Nephron (organoid): ENCODE measurements at regions not wholly inside any gene's neighbourhood (a gene's known extent, or its start where the extent isn't known, plus 50 kb on each side); places are given as distances from the start of the nearest gene placed in this dataset.
"Not testable (repeated sequence)": the region's sequence is repeated elsewhere in the genome, so short reads cannot be mapped to it uniquely, and the experiment has no call there.

Source experiments
- H3K27ac Mint-ChIP-seq, 3 experiments: 2 replicates each; pipeline ENCODE4 v1.8.0; 2020; ENCODE audit warnings: mixed read lengths in 3 of 3, mild to moderate bottlenecking in 2 of 3, moderate library complexity in 1 of 3
- H3K27me3 Mint-ChIP-seq: 2 replicates; pipeline ENCODE4 v1.8.0; 2021; ENCODE audit warnings: low read depth, mild to moderate bottlenecking, moderate library complexity, mixed read lengths
- H3K36me3 Mint-ChIP-seq: 2 replicates; pipeline ENCODE4 v1.8.0; 2020; ENCODE audit warnings: low read depth, mixed read lengths
- H3K4me1 Mint-ChIP-seq: 2 replicates; pipeline ENCODE4 v1.8.0; 2020; ENCODE audit warnings: mixed read lengths
- H3K4me3 Mint-ChIP-seq, 3 experiments: 2 replicates each; pipeline ENCODE4 v1.8.0; 2020; ENCODE audit warnings: mild to moderate bottlenecking in 3 of 3, mixed read lengths in 3 of 3, moderate library complexity in 2 of 3
- H3K9me3 Mint-ChIP-seq: 2 replicates; pipeline ENCODE4 v1.8.0; 2020; ENCODE audit warnings: mixed read lengths
- CTCF ChIP-seq, 3 experiments: fragments of 200-600 bp; sonication (generic); IDR thresholded peaks; one replicate each; pipeline ENCODE4 v1.5.0; 2021; ENCODE audit warnings: antibody characterized with exemption in 3 of 3; ENCODE audit not compliant: unreplicated experiment in 3 of 3

DNA sequence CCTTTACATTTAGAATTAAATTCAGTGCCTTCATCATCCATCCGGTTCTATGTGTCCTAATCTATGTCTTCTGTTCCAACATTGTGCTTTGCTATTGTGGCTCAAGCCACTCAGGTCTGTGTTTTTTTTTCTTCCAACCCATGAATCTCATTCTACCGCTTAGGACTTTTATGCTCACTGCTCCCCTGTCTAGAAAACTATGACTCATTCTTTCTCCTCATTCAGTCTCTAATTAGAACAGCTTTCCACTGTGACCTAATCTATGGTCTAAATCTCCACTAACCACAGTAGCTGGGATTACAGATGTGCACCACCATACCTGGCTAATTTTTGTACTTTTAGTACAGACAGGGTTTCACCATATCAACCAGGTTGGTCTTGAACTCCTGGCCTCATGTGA lies 418.7 kb downstream of the KCNJ2 start:
- Mint-ChIP-seq H3K27me3 (no peaks in the 10 kb centered on the region), H3K4me3 (no peak overlapping the region), H3K36me3 (peaks cover 4% of the 10 kb centered on the region), H3K27ac (no peak overlapping the region), H3K4me1 (no peaks in the 10 kb centered on the region), H3K9me3 (peaks cover 12% of the 10 kb centered on the region)
- TF ChIP-seq CTCF (IDR thresholded peaks at IDR 0.05; ENCODE audit: unreplicated experiment in 3 of 3), result no peak

- Mint-ChIP-seq H3K27ac (no peak overlapping the region), H3K36me3 (no peaks in the 10 kb centered on the region), H3K9me3 (no peaks in the 10 kb centered on the region), H3K4me3 (no peak overlapping the region), H3K4me1 (no peaks in the 10 kb centered on the region), H3K27me3 (no peaks in the 10 kb centered on the region)
- no peak for TF ChIP-seq CTCF (IDR thresholded peaks at IDR 0.05; ENCODE audit: unreplicated experiment in 3 of 3)
Measured at GRCh38 chr17:70597774-70598173, 428.4 kb downstream of the KCNJ2 start.

GRCh38 chr17:70599198-70599597 lies 429.9 kb downstream of the KCNJ2 start:
- H3K9me3 Mint-ChIP-seq, result no peaks in the 10 kb centered on the region
- no peaks in the 10 kb centered on the region for H3K36me3 Mint-ChIP-seq
- no peaks in the 10 kb centered on the region for H3K4me1 Mint-ChIP-seq
- no peaks in the 10 kb centered on the region for H3K27me3 Mint-ChIP-seq
- H3K27ac Mint-ChIP-seq, result no peak overlapping the region
- TF ChIP-seq CTCF (IDR thresholded peaks at IDR 0.05; ENCODE audit: unreplicated experiment in 3 of 3), result no peak
- no peak overlapping the region for H3K4me3 Mint-ChIP-seq

- not testable (repeated sequence) for H3K4me1 Mint-ChIP-seq, H3K4me3 Mint-ChIP-seq, H3K9me3 Mint-ChIP-seq, H3K27me3 Mint-ChIP-seq, H3K27ac Mint-ChIP-seq, H3K36me3 Mint-ChIP-seq
Measured at GRCh38 chr17:70599945-70600344, 430.6 kb downstream of the KCNJ2 start.

DNA sequence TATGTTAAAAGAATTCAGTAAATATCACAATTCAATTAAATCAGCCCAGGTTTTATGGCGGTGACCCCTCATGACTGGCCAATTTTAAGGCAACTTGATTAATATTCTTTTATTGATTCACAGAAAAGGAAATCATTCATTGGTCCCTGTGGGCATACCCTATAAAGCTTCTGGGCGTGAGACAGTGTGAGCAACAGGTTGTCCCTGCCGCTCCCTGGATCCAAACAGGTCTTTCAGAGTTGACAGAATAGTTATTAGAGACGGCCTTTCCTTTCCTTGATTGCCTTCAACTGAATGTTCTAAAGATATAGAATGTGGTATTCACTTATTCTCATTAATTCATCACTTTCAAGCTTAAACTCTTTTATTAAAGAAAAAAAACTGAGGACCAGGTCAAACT lies 433.9 kb downstream of the KCNJ2 start:
- Mint-ChIP-seq H3K27ac (no peak overlapping the region), H3K27me3 (no peaks in the 10 kb centered on the region), H3K4me3 (no peak overlapping the region), H3K9me3 (no peaks in the 10 kb centered on the region), H3K4me1 (peaks cover 10% of the 10 kb centered on the region), H3K36me3 (no peaks in the 10 kb centered on the region)
- TF ChIP-seq CTCF (IDR thresholded peaks at IDR 0.05; ENCODE audit: unreplicated experiment in 3 of 3), result no peak

GRCh38 chr17:70604854-70605253 lies 435.5 kb downstream of the KCNJ2 start:
- no peaks in the 10 kb centered on the region for H3K27me3 Mint-ChIP-seq
- no peak overlapping the region for H3K27ac Mint-ChIP-seq
- peaks cover 10% of the 10 kb centered on the region for H3K4me1 Mint-ChIP-seq
- no peak for TF ChIP-seq CTCF (IDR thresholded peaks at IDR 0.05; ENCODE audit: unreplicated experiment in 3 of 3)
- no peak overlapping the region for H3K4me3 Mint-ChIP-seq
- no peaks in the 10 kb centered on the region for H3K36me3 Mint-ChIP-seq
- no peaks in the 10 kb centered on the region for H3K9me3 Mint-ChIP-seq

GRCh38 chr17:70606086-70606485 lies 436.8 kb downstream of the KCNJ2 start:
- no peaks in the 10 kb centered on the region for H3K9me3 Mint-ChIP-seq
- H3K27ac Mint-ChIP-seq, result no peak overlapping the region
- TF ChIP-seq CTCF (IDR thresholded peaks at IDR 0.05; ENCODE audit: unreplicated experiment in 3 of 3), result no peak
- H3K4me3 Mint-ChIP-seq, result no peak overlapping the region
- H3K27me3 Mint-ChIP-seq, result no peaks in the 10 kb centered on the region
- peaks cover 10% of the 10 kb centered on the region for H3K4me1 Mint-ChIP-seq
- no peaks in the 10 kb centered on the region for H3K36me3 Mint-ChIP-seq
